Karpas-422 (cell line): ENCODE measurements at regions not wholly inside any gene's neighbourhood (a gene's known extent, or its start where the extent isn't known, plus 50 kb on each side); places are given as distances from the start of the nearest gene placed in this dataset.
"Not testable (repeated sequence)": the region's sequence is repeated elsewhere in the genome, so short reads cannot be mapped to it uniquely, and the experiment has no call there.

ENCODE experiments used
- DNase-seq: peaks from one replicate; pipeline ENCODE4 v3.0.0-alpha.2; 2015
- H2AFZ ChIP-seq: fragments of 200-600 bp; sonication (generic); 2 replicates; pipeline ENCODE4 v1.6.1; 2014; ENCODE audit warnings: antibody characterized with exemption, low read length, mixed read lengths
- H3K27ac ChIP-seq: fragments of 200-600 bp; sonication (generic); 2 replicates; pipeline ENCODE4 v1.5.1; 2014; ENCODE audit warnings: mild to moderate bottlenecking, low read length, moderate library complexity
- H3K27me3 ChIP-seq: fragments of 200-600 bp; sonication (generic); 2 replicates; pipeline ENCODE4 v1.6.1; 2014; ENCODE audit warnings: low read length, mixed read lengths
- H3K36me3 ChIP-seq: fragments of 200-600 bp; sonication (generic); 2 replicates; pipeline ENCODE4 v1.6.1; 2014; ENCODE audit warnings: low read length, mixed read lengths; ENCODE audit not compliant: insufficient read depth
- H3K4me1 ChIP-seq: fragments of 200-600 bp; sonication (generic); 2 replicates; pipeline ENCODE4 v1.6.1; 2014; ENCODE audit warnings: mild to moderate bottlenecking, low read length, mixed read lengths
- H3K4me2 ChIP-seq: fragments of 200-600 bp; sonication (generic); 2 replicates; pipeline ENCODE4 v1.6.1; 2014; ENCODE audit warnings: low read length, low read depth, mild to moderate bottlenecking; ENCODE audit not compliant: poor library complexity, severe bottlenecking
- H3K4me3 ChIP-seq: fragments of 200-600 bp; sonication (generic); 2 replicates; pipeline ENCODE4 v1.5.1; 2014; ENCODE audit warnings: mild to moderate bottlenecking, antibody characterized with exemption, low read length, mixed read lengths
- H3K79me2 ChIP-seq: fragments of 200-600 bp; sonication (generic); 2 replicates; pipeline ENCODE4 v1.6.1; 2014; ENCODE audit warnings: mild to moderate bottlenecking, low read length, mixed read lengths
- H3K9ac ChIP-seq: fragments of 200-600 bp; sonication (generic); 2 replicates; pipeline ENCODE4 v1.6.0; 2014; ENCODE audit warnings: low read length
- H3K9me2 ChIP-seq: fragments of 200-600 bp; sonication (generic), shearing (Covaris generic); replicated peaks from 2 replicates; pipeline ENCODE4 v1.6.0; 2014; ENCODE audit warnings: mild to moderate bottlenecking, low read length, moderate library complexity; ENCODE audit not compliant: insufficient read depth
- H3K9me3 ChIP-seq: fragments of 300-700, 200-600 bp; sonication (generic); 2 replicates; pipeline ENCODE4 v1.6.1; 2014; ENCODE audit warnings: low read length, mixed read lengths
- H4K20me1 ChIP-seq: fragments of 200-600 bp; sonication (generic); 2 replicates; pipeline ENCODE4 v1.6.1; 2014; ENCODE audit warnings: mild to moderate bottlenecking, antibody characterized with exemption, low read length, low read depth; ENCODE audit not compliant: insufficient read depth

GRCh38 chr3:153545471-153545870, 383.4 kb downstream of the RAP2B start:
- peaks cover 17% of the 10 kb centered on the region for H3K9me3 ChIP-seq
- DNase-seq, result no peak
- no peak overlapping the region for H3K27ac ChIP-seq
- H3K4me1 ChIP-seq, result no peaks in the 10 kb centered on the region
- no peak overlapping the region for H3K9ac ChIP-seq
- no peaks in the 10 kb centered on the region for H3K79me2 ChIP-seq
- no peaks in the 10 kb centered on the region for H3K36me3 ChIP-seq
- no peaks in the 10 kb centered on the region; the same call in 1 of the 2 replicates for H3K9me2 ChIP-seq
- no peaks in the 10 kb centered on the region for H4K20me1 ChIP-seq
- H3K4me3 ChIP-seq, result no peak overlapping the region
- H3K4me2 ChIP-seq, result no peak overlapping the region
- H2AFZ ChIP-seq, result no peak overlapping the region
- no peaks in the 10 kb centered on the region for H3K27me3 ChIP-seq

GRCh38 chr3:153547970-153548369, 385.9 kb downstream of the RAP2B start:
- H3K4me3 ChIP-seq, result no peak overlapping the region
- no peaks in the 10 kb centered on the region for H3K4me1 ChIP-seq
- no peak overlapping the region for H3K4me2 ChIP-seq
- DNase-seq, result no peak
- no peaks in the 10 kb centered on the region for H3K36me3 ChIP-seq
- H4K20me1 ChIP-seq, result no peaks in the 10 kb centered on the region
- H3K9me3 ChIP-seq, result peaks cover 19% of the 10 kb centered on the region
- H3K27me3 ChIP-seq, result no peaks in the 10 kb centered on the region
- no peaks in the 10 kb centered on the region for H3K79me2 ChIP-seq
- no peaks in the 10 kb centered on the region; the same call in 1 of the 2 replicates for H3K9me2 ChIP-seq
- no peak overlapping the region for H2AFZ ChIP-seq
- no peak overlapping the region for H3K27ac ChIP-seq
- H3K9ac ChIP-seq, result no peak overlapping the region

- not testable (repeated sequence) for H3K27ac ChIP-seq, H4K20me1 ChIP-seq, H3K4me3 ChIP-seq, H3K9me2 ChIP-seq, H3K27me3 ChIP-seq, H2AFZ ChIP-seq, H3K36me3 ChIP-seq, DNase-seq, H3K4me1 ChIP-seq, H3K9ac ChIP-seq, H3K79me2 ChIP-seq, H3K4me2 ChIP-seq
- peaks cover 30% of the 10 kb centered on the region for H3K9me3 ChIP-seq
These were observed 387.7 kb downstream of the RAP2B start for GRCh38 chr3:153549686-153550085.

GRCh38 chr3:153551536-153552285, 389.7 kb downstream of the RAP2B start:
- Histone ChIP-seq H3K4me2 (no peak overlapping the region), H3K9ac (no peak overlapping the region), H3K4me3 (no peak overlapping the region), H3K4me1 (no peaks in the 10 kb centered on the region), H3K27me3 (no peaks in the 10 kb centered on the region), H2AFZ (no peak overlapping the region), H3K36me3 (no peaks in the 10 kb centered on the region), H3K9me2 (no peaks in the 10 kb centered on the region; the same call in 1 of the 2 replicates), H4K20me1 (no peaks in the 10 kb centered on the region), H3K27ac (no peak overlapping the region), H3K79me2 (no peaks in the 10 kb centered on the region), H3K9me3 (peaks cover 26% of the 10 kb centered on the region)
- no peak for DNase-seq

- Histone ChIP-seq H3K9ac (no peak overlapping the region), H3K9me3 (peaks cover 22% of the 10 kb centered on the region), H3K4me1 (no peaks in the 10 kb centered on the region), H3K79me2 (no peaks in the 10 kb centered on the region), H3K4me3 (no peak overlapping the region), H4K20me1 (no peaks in the 10 kb centered on the region), H3K9me2 (no peaks in the 10 kb centered on the region), H3K4me2 (no peak overlapping the region), H3K36me3 (no peaks in the 10 kb centered on the region), H3K27me3 (no peaks in the 10 kb centered on the region), H2AFZ (no peak overlapping the region), H3K27ac (no peak overlapping the region)
- DNase-seq, result no peak
These were observed 391.0 kb downstream of the RAP2B start for GRCh38 chr3:153552887-153553604.

DNA sequence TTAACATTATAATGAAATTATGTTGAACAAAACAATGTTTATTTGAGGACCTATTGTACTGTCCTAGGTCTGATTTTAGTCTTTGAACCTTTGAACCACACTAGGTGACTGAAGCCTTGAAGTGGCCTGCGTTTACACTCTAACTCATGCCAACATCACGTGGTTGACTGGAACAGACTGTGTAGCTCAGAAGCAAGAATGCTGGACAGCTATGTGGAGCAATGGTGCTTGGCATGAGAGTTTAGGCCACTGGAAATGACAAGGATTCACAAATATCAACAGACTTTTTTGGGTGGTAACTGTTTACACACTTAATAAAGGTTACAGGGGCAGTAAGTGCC, 391.5 kb downstream of the RAP2B start:
- Histone ChIP-seq H3K27ac (no peak overlapping the region), H2AFZ (no peak overlapping the region), H3K9ac (no peak overlapping the region), H3K4me1 (no peaks in the 10 kb centered on the region), H3K4me3 (no peak overlapping the region), H4K20me1 (no peaks in the 10 kb centered on the region), H3K36me3 (no peaks in the 10 kb centered on the region), H3K4me2 (no peak overlapping the region), H3K9me3 (peaks cover 22% of the 10 kb centered on the region), H3K79me2 (no peaks in the 10 kb centered on the region), H3K9me2 (no peaks in the 10 kb centered on the region), H3K27me3 (no peaks in the 10 kb centered on the region)
- no peak for DNase-seq

DNA sequence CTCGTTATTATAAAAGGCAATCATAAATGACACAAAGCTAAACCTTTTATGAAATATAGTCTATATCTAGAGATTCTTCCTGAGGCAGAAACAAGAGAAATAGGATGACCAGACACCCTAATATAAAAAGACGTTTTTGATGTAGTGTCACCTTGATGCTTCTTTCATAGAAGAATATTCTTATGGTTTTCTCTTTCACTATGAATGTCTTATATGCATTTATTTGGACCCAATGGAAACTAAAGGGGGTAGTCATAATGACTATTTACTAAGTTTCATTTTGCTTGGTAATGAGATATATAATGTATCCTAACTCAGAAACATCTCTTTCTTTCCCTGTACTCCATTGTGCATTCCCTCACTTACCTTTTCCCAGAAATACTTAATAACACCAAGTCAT, 393.9 kb downstream of the RAP2B start:
- Histone ChIP-seq H3K27ac (no peak overlapping the region), H3K27me3 (no peaks in the 10 kb centered on the region), H3K9ac (no peak overlapping the region), H3K9me2 (no peaks in the 10 kb centered on the region), H3K4me2 (no peak overlapping the region), H2AFZ (no peak overlapping the region), H3K4me1 (no peaks in the 10 kb centered on the region), H3K4me3 (no peak overlapping the region), H3K79me2 (no peaks in the 10 kb centered on the region), H3K9me3 (peaks cover 22% of the 10 kb centered on the region), H3K36me3 (no peaks in the 10 kb centered on the region), H4K20me1 (no peaks in the 10 kb centered on the region)
- no peak for DNase-seq

GRCh38 chr3:153559366-153559765, 397.3 kb downstream of the RAP2B start:
- not testable (repeated sequence) for H3K4me1 ChIP-seq, H3K27me3 ChIP-seq, H3K4me2 ChIP-seq, H3K36me3 ChIP-seq, H4K20me1 ChIP-seq, H3K79me2 ChIP-seq, H2AFZ ChIP-seq, H3K4me3 ChIP-seq, H3K9me2 ChIP-seq, DNase-seq, H3K27ac ChIP-seq, H3K9ac ChIP-seq
- peaks cover 14% of the 10 kb centered on the region for H3K9me3 ChIP-seq
